ENCODE measurements at regions not wholly inside any gene's neighbourhood (a gene's known extent, or its start where the extent isn't known, plus 50 kb on each side); places are given as distances from the start of the nearest gene placed in this dataset.

- no peaks in the 10 kb centered on the region for H3K9me3 ChIP-seq
- DNase-seq (ENCODE audit: low spot score in 2 of 2), result no peak
- no peak overlapping the region for H3K4me3 ChIP-seq
- H3K27me3 ChIP-seq, result no peaks in the 10 kb centered on the region
- WGBS, 2 donors, result 95 to 100% methylated on average over 1 of the region's 1 CpG
- H3K36me3 ChIP-seq, result no peaks in the 10 kb centered on the region
- peaks cover 0 to 3% (median 0%) of the 10 kb centered on the region in 4 donors for H3K4me1 ChIP-seq
- no peak for TF ChIP-seq EP300 (IDR thresholded peaks at IDR 0.05)
- no peak for TF ChIP-seq POLR2A (IDR thresholded peaks at IDR 0.05)
- TF ChIP-seq CTCF (IDR thresholded peaks at IDR 0.05), result no peak
- no peak overlapping the region for H3K27ac ChIP-seq
Observed at GRCh38 chr6:105897131-105897530, 189.0 kb upstream of the PRDM1 start.

- DNase-seq (ENCODE audit: low spot score in 2 of 2), result no peak
- TF ChIP-seq EP300 (IDR thresholded peaks at IDR 0.05) (no peak), CTCF (IDR thresholded peaks at IDR 0.05) (no peak), POLR2A (IDR thresholded peaks at IDR 0.05) (no peak)
Observed at GRCh38 chr6:105896821-105897095, 189.4 kb upstream of the PRDM1 start.

GRCh38 chr6:105896052-105896820, 189.9 kb upstream of the PRDM1 start:
- H3K9me3 ChIP-seq, result no peaks in the 10 kb centered on the region
- H3K36me3 ChIP-seq, result no peaks in the 10 kb centered on the region
- no peak overlapping the region for H3K27ac ChIP-seq
- no peak overlapping the region for H3K4me3 ChIP-seq
- no peaks in the 10 kb centered on the region for H3K27me3 ChIP-seq
- peak in 1 of 2 donors; percentile 61 for TF ChIP-seq EP300 (IDR thresholded peaks at IDR 0.05)
- TF ChIP-seq POLR2A (IDR thresholded peaks at IDR 0.05), result no peak
- TF ChIP-seq CTCF (IDR thresholded peaks at IDR 0.05), result no peak
- DNase-seq (ENCODE audit: low spot score in 2 of 2), result peak; percentile 23 to 55
- no peaks in the 10 kb centered on the region for H3K4me1 ChIP-seq
- 61% methylated on average over 12 of the region's 12 CpGs for WGBS, 2 donors

More at GRCh38 chr6:105896821-105897095, 189.4 kb upstream of the PRDM1 start:
- Histone ChIP-seq H3K27ac (no peak overlapping the region), H3K4me3 (no peak overlapping the region), H3K4me1 (peaks cover 0 to 3% (median 0%) of the 10 kb centered on the region in 4 donors), H3K27me3 (no peaks in the 10 kb centered on the region), H3K36me3 (no peaks in the 10 kb centered on the region), H3K9me3 (no peaks in the 10 kb centered on the region)
- whole genome bisulfite sequencing, 2 donors, result 75 to 80% methylated on average over 3 of the region's 3 CpGs

- Histone ChIP-seq H3K9me3 (peaks cover 0 to 4% (median 0%) of the 10 kb centered on the region in 4 donors), H3K27me3 (no peaks in the 10 kb centered on the region), H3K4me1 (no peaks in the 10 kb centered on the region), H3K27ac (no peak overlapping the region), H3K36me3 (no peaks in the 10 kb centered on the region), H3K4me3 (no peak overlapping the region)
- TF ChIP-seq CTCF (IDR thresholded peaks at IDR 0.05), result no peak
- no peak for TF ChIP-seq EP300 (IDR thresholded peaks at IDR 0.05)
- 70 to 74% methylated on average over 1 of the region's 1 CpG for WGBS, 2 donors
- DNase-seq (ENCODE audit: low spot score in 2 of 2), result no peak
Observed at GRCh38 chr6:105894556-105894955, 191.6 kb upstream of the PRDM1 start.

GRCh38 chr6:105893741-105894140, 192.4 kb upstream of the PRDM1 start:
- no peak overlapping the region for H3K4me3 ChIP-seq
- H3K4me1 ChIP-seq, result no peaks in the 10 kb centered on the region
- no peaks in the 10 kb centered on the region for H3K27me3 ChIP-seq
- H3K9me3 ChIP-seq, result peaks cover 0 to 4% (median 0%) of the 10 kb centered on the region in 4 donors
- 74 to 88% methylated on average over 6 to 7 of the region's 7 CpGs for WGBS, 2 donors
- H3K27ac ChIP-seq, result no peak overlapping the region
- no peaks in the 10 kb centered on the region for H3K36me3 ChIP-seq
- no peak for DNase-seq (ENCODE audit: low spot score in 2 of 2)
- TF ChIP-seq POLR2A (IDR thresholded peaks at IDR 0.05) (no peak), EP300 (IDR thresholded peaks at IDR 0.05) (no peak), CTCF (IDR thresholded peaks at IDR 0.05) (no peak)
